ENCODE measurements at regions not wholly inside any gene's neighbourhood (a gene's known extent, or its start where the extent isn't known, plus 50 kb on each side); places are given as distances from the start of the nearest gene placed in this dataset.

DNA sequence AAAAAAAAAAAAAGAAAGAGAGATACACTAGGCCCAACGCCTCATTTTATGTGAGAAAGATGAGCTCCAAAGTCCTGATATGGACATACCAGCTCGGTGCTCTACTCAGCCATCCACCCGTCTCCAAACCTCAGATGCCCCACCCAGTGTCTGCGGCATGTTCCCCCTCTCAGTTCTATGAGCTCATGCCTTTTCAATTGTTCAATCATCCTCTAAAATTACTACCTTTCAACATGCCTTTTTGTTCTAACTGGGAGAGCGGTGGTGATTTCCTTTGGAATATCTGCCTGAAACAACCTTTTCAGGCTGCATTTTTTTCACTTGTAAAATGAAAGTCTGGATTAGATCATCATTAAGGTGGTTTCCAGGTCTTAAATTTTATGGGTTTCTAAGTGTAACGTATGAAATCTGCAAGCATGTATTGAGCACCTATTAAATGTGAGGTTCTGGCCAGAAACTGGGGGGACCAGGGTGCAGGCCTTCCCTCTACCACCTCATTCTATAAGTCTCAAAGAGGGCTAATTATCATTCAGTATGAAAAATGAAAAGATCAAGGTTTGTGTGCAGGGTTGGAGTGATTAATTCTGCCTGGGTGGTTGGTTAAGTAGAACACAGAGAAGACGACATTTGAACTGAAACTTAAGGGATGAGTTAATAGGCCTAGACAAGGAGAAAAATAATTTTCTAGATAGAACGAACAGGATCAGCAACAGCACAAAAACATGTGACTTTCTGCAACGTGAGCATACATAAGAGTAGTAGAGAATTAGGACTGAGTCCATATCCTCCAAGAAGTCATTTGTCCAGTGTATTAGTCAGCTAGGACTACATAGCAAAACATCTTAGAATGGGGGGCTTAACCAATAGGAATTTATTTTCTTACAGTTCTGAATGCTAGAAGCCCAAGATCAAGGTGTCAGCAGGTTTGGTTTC is 87.4 kb upstream of the GLS start:
- H3K9me3 ChIP-seq, result no peaks in the 10 kb centered on the region
- H3K4me3 ChIP-seq, result no peak overlapping the region
- no peak overlapping the region for H3K27ac ChIP-seq
- intact Hi-C loops (cut with DNase I), result no loop called here
- DNase-seq, result no peak
- H3K27me3 ChIP-seq, result no peaks in the 10 kb centered on the region
- H3K36me3 ChIP-seq, result no peaks in the 10 kb centered on the region
- H3K4me1 ChIP-seq, result peaks cover 9% of the 10 kb centered on the region
- no peak for TF ChIP-seq CTCF (IDR thresholded peaks at IDR 0.05)
- ATAC-seq, result no peak

DNA sequence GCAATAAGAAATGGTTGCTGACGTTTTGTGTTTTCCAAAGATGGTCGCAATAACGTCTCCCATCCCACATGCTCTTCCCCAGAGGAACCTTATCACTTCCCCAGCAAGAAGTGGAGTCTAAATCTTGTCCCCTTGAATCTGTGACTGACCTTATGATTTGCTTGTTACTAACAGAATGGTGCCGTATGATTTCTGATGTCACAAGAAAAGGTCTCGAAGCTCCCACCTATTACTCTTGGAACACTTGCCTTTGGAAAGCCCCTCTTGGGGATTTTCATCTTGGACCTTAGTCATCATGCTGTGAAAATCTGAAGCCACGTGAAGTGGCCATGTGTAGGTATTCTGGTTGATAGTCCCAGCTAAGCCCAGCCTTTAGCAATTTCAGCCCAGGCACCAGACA is 86.2 kb upstream of the GLS start:
- no peak for TF ChIP-seq CTCF (IDR thresholded peaks at IDR 0.05)
- peaks cover 9% of the 10 kb centered on the region for H3K4me1 ChIP-seq
- no peaks in the 10 kb centered on the region for H3K36me3 ChIP-seq
- no peaks in the 10 kb centered on the region for H3K27me3 ChIP-seq
- DNase-seq (no peak), ATAC-seq (no peak)
- no peak overlapping the region for H3K27ac ChIP-seq
- no peak overlapping the region for H3K4me3 ChIP-seq
- H3K9me3 ChIP-seq, result no peaks in the 10 kb centered on the region
- intact Hi-C loops (cut with DNase I), result no loop called here

GRCh38 chr2:190794790-190795189 is 85.8 kb upstream of the GLS start:
- DNase-seq (no peak), ATAC-seq (no peak)
- Histone ChIP-seq H3K27me3 (no peaks in the 10 kb centered on the region), H3K36me3 (no peaks in the 10 kb centered on the region), H3K4me1 (peaks cover 9% of the 10 kb centered on the region), H3K9me3 (no peaks in the 10 kb centered on the region), H3K27ac (no peak overlapping the region), H3K4me3 (no peak overlapping the region)
- intact Hi-C loops (cut with DNase I), result no loop called here
- TF ChIP-seq CTCF (IDR thresholded peaks at IDR 0.05), result no peak

- no peak for DNase-seq
- ATAC-seq, result no peak
- H3K27ac ChIP-seq, result no peak overlapping the region
- H3K9me3 ChIP-seq, result no peaks in the 10 kb centered on the region
- no peak for TF ChIP-seq CTCF (IDR thresholded peaks at IDR 0.05)
- no peak overlapping the region for H3K4me3 ChIP-seq
- peaks cover 9% of the 10 kb centered on the region for H3K4me1 ChIP-seq
- no peaks in the 10 kb centered on the region for H3K27me3 ChIP-seq
- intact Hi-C loops (cut with DNase I), result no loop called here
- no peaks in the 10 kb centered on the region for H3K36me3 ChIP-seq
Measured at GRCh38 chr2:190795686-190796085, 84.9 kb upstream of the GLS start.

- no peaks in the 10 kb centered on the region for H3K9me3 ChIP-seq
- no peaks in the 10 kb centered on the region for H3K27me3 ChIP-seq
- ATAC-seq, result no peak
- H3K4me3 ChIP-seq, result no peak overlapping the region
- no peak overlapping the region for H3K27ac ChIP-seq
- H3K4me1 ChIP-seq, result no peaks in the 10 kb centered on the region
- TF ChIP-seq CTCF (IDR thresholded peaks at IDR 0.05), result no peak
- H3K36me3 ChIP-seq, result no peaks in the 10 kb centered on the region
- intact Hi-C loops (cut with DNase I), result no loop called here
- no peak for DNase-seq
Measured at GRCh38 chr2:190799999-190800398, 80.6 kb upstream of the GLS start.
